ENCODE measurements at regions not wholly inside any gene's neighbourhood (a gene's known extent, or its start where the extent isn't known, plus 50 kb on each side); places are given as distances from the start of the nearest gene placed in this dataset.

GRCh38 chr13:73718246-73718645, 416.0 kb downstream of the KLF12 start:
- Histone ChIP-seq H3K4me3 (no peak overlapping the region), H3K9me3 (ENCODE audit: low read depth) (no peaks in the 10 kb centered on the region), H3K36me3 (peaks cover 5% of the 10 kb centered on the region), H3K27ac (no peak overlapping the region), H3K4me1 (ENCODE audit: low read depth) (no peaks in the 10 kb centered on the region), H3K27me3 (no peaks in the 10 kb centered on the region)
- DNase-seq (ENCODE audit: low read depth in 1 of 2, low spot score in 1 of 2), result no peak
- no peak for TF ChIP-seq CTCF (IDR thresholded peaks at IDR 0.05; ENCODE audit: low read depth, low read length)

GRCh38 chr13:73717632-73718031, 416.6 kb downstream of the KLF12 start:
- Histone ChIP-seq H3K36me3 (peaks cover 5% of the 10 kb centered on the region), H3K27ac (peak overlapping the region; percentile 14), H3K4me1 (ENCODE audit: low read depth) (no peaks in the 10 kb centered on the region), H3K4me3 (no peak overlapping the region), H3K9me3 (ENCODE audit: low read depth) (no peaks in the 10 kb centered on the region), H3K27me3 (no peaks in the 10 kb centered on the region)
- peak in 1 of 2 donors; percentile 46 for DNase-seq (ENCODE audit: low read depth in 1 of 2, low spot score in 1 of 2)
- TF ChIP-seq CTCF (IDR thresholded peaks at IDR 0.05; ENCODE audit: low read depth, low read length), result no peak

GRCh38 chr13:73715911-73716510, 418.2 kb downstream of the KLF12 start:
- peaks cover 5% of the 10 kb centered on the region for H3K36me3 ChIP-seq
- H3K27me3 ChIP-seq, result no peaks in the 10 kb centered on the region
- H3K4me3 ChIP-seq, result no peak overlapping the region
- TF ChIP-seq CTCF (IDR thresholded peaks at IDR 0.05; ENCODE audit: low read depth, low read length), result no peak
- H3K4me1 ChIP-seq (ENCODE audit: low read depth), result no peaks in the 10 kb centered on the region
- DNase-seq (ENCODE audit: low read depth in 1 of 2, low spot score in 1 of 2), result no peak
- H3K9me3 ChIP-seq (ENCODE audit: low read depth), result no peaks in the 10 kb centered on the region
- no peak overlapping the region for H3K27ac ChIP-seq

GRCh38 chr13:73715114-73715910, 418.9 kb downstream of the KLF12 start:
- H3K9me3 ChIP-seq (ENCODE audit: low read depth), result no peaks in the 10 kb centered on the region
- H3K4me1 ChIP-seq (ENCODE audit: low read depth), result no peaks in the 10 kb centered on the region
- TF ChIP-seq CTCF (IDR thresholded peaks at IDR 0.05; ENCODE audit: low read depth, low read length), result no peak
- no peak overlapping the region for H3K27ac ChIP-seq
- H3K27me3 ChIP-seq, result no peaks in the 10 kb centered on the region
- H3K4me3 ChIP-seq, result no peak overlapping the region
- no peak for DNase-seq (ENCODE audit: low read depth in 1 of 2, low spot score in 1 of 2)
- peaks cover 5% of the 10 kb centered on the region for H3K36me3 ChIP-seq

GRCh38 chr13:73714522-73714921, 419.7 kb downstream of the KLF12 start:
- TF ChIP-seq CTCF (IDR thresholded peaks at IDR 0.05; ENCODE audit: low read depth, low read length), result no peak
- Histone ChIP-seq H3K4me1 (ENCODE audit: low read depth) (no peaks in the 10 kb centered on the region), H3K27me3 (no peaks in the 10 kb centered on the region), H3K9me3 (ENCODE audit: low read depth) (no peaks in the 10 kb centered on the region), H3K27ac (no peak overlapping the region), H3K4me3 (no peak overlapping the region), H3K36me3 (peaks cover 5% of the 10 kb centered on the region)
- no peak for DNase-seq (ENCODE audit: low read depth in 1 of 2, low spot score in 1 of 2)

Data from cardiac muscle cell (in vitro differentiated cells and primary cell).